GM21423 (cell line): ENCODE measurements at regions not wholly inside any gene's neighbourhood (a gene's known extent, or its start where the extent isn't known, plus 50 kb on each side); places are given as distances from the start of the nearest gene placed in this dataset.
"Not testable (repeated sequence)": the region's sequence is repeated elsewhere in the genome, so short reads cannot be mapped to it uniquely, and the experiment has no call there.

Experiments
- ATAC-seq: cut with Tn5 transposase; IDR thresholded peaks from one replicate; pipeline ENCODE4 v1.9.1; 2021; ENCODE audit warnings: mild to moderate bottlenecking, moderate library complexity; ENCODE audit not compliant: unreplicated experiment

DNA sequence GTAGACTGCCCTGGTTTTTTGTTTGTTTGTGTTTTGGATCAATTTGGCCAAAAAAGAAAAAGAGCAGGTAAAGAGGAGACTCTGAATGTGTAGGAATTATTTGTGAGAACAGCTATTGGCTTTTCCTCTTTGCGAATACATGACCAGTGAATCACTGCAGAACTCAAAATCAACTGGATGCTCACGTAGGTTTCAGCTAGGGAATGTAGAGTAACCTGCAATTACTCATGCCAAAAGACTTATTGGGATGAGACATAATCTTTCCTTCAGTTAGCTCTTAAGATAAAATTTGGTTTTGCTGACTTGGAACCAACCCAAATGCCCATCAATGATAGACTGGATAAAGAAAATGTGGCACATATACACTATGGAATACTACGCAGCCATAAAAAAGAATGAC, 348.0 kb downstream of the NPR3 start:
- no peak for ATAC-seq

DNA sequence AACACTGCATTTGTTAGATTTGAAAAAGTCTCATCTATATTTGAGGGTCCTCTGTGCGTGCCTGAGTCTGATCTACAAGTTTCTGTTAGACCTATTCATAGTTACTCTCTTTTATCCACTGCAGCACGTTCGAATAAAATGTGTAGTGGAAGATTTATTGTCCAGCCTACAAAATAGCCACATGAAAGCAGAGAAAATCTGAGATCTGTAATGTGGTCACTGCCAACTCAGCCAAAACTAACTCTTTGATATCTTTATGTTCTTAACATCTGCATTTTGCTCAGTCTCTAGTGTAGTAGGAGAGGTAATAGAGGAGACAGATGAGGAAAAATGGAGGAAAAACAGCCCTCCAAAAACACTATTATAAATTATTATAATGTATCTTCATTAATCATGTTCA, 354.0 kb downstream of the NPR3 start:
- no peak for ATAC-seq

DNA sequence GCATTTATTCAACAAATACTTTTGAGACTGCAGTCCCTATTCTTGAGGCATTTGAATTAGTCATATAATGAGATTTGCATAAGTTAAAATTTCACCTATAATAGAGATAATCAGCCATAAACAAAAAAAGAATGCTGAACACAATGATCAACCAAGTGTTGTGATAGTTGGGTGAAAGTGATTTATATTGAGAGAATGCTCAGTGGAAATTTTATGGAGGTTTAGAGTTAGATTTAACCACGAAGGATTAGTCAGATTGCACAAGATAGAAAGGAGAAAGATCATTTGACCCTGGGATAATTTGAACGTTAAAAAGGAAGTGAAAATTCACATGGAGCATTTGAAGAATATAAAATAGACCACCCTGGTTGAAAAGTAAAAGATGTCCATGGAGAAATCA, 356.2 kb downstream of the NPR3 start:
- ATAC-seq: no peak

DNA sequence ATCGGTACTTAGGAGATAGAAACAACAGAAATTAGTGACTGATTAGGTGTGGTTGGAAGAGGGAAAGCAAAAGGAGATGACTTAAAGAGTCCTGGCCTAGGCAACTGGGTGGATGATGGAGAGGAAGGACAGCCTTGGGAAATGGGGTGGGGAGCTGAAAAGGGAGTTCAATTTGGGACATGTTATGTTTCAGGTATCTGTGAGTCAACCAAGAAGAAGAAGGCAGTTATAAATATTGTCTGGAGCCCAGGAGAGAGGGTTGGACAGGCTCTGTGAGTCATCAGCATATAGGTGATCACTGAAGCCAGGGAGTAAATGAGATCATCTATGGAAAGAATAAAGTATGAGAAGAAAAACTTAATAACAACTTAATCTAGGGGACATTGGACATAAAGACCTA, 357.7 kb downstream of the NPR3 start:
- ATAC-seq: no peak

DNA sequence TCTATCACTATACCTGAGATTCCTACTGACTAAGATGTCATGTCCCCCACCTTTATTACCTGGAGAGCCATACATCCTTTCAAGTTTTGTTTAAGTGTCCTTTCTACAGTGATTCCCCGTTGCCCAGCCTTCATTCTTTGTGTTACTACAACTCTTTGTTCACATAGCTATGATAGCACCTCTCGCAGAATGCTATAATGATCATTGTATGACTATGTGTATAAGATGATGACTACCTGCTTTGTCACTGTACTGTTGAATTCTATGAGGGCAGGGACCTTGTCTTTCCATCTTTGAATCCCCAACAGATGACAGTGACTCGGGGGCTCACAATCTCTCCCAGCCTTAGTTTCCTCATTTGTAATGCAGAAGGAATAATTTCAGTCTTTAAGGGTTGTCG, 361.2 kb downstream of the NPR3 start:
- no peak for ATAC-seq

DNA sequence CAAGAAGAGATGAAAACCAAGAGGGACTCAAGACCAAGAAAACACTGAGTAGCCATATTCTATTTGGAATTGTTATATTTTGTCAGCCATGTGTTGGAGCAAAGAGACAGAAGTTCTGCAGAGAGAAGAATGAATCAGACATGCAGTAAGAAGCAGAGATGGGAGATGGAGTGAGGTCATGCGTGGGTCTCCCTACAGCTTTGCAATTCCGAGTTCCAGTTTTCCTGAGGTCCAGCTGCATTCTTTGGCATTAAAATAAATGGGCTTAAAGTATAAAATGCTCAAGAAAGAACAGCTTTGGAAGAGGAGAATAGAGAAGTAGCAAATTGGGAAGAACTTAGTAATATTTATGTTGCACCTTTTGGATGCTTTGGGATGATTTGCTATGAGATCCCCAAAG, 361.6 kb downstream of the NPR3 start:
- ATAC-seq: no peak

DNA sequence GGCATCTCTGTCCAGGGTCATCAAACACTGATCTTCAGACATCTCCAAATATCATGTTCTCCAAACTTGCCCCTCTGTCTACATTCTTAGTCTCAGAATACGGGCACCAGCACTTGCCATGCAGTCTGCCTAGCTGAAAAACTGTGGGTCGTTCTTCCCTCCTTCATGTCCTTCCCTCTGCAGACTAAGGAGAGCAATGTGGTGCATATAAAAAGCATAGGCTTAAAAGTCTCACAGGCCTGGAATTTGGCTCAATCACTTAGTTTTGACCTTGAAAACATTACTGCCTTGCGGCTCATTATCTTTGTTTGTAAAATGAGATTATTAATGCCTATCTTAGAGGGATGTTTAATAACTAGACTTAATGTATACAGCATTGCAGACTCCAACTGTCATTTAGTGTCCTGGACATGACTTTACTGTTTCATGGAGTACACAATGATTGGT, 362.8 kb downstream of the NPR3 start:
- no peak for ATAC-seq

DNA sequence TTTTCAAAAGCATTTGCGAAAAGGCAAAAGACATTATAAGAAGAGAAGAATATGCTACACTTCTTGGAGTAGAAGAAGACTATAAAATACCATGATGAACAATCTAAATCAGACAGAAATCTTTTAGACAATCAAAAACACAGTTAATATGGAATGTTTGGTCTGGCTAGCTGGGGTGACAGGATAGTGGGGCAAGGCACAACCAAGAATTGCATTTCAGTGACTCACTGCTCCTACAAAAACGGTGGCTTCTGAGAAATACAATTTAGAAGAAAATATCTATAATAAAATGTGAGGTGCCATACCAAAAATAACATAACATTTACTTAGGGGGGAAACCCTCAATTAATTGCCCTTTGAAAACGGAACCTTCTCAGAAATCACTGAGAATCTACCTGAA, 363.4 kb downstream of the NPR3 start:
- ATAC-seq: no peak

DNA sequence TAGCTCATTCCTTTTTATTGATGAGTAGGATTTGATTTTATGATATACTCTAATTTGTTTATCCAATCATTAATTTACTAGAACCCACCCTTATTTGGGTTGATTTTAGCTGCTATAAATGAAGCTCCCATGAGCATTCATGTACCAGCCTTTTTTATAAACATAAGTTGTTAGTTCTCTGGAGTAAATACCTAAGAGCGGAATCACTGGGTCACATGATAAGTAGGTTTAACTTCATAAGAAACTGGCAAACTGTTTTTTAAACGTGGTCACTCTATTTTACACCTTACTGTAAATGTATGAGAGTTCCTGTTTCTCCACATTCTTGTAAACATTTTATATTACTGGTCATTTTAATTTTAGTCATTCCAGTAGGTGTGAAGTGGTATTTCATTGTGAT, 364.6 kb downstream of the NPR3 start:
- no peak for ATAC-seq

DNA sequence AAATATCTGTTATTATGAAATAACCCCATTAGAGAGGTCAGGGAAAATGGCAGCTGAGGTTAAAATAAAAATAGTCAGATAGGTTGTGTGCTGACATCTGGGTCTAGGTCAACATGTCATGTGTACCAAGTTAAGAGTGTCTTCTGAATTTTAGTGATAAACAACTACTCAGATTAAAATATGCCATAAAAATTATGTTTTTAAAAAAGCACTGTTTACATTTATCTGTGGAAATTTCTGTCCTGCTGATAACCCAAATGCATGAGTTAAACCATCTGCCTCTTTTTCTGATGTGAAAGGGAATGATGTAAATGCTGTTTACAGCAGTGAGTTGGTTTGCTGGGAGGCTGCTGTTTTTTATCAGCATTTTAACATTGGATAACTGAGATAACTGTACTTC, 361.2 kb upstream of the TARS1 start:
- ATAC-seq: no peak

DNA sequence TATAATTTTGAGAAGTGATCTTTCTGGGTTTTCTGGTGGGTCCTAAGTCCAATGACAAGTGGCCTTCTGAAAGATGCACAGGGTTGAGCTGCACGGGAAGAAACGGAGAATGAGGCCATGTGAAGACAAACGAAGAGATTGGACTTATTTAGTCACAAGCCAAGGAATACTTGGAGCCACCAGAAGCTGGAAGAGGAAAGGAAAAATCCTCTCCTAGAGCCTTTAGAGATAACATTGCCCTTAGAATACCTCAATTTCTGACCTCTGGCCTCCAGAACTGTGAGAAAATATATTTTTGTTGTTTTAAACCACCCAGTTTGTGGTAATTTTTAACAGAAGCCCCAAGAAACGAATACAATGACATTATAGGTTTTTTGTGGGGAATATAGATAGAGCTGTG, 360.5 kb upstream of the TARS1 start:
- no peak for ATAC-seq

DNA sequence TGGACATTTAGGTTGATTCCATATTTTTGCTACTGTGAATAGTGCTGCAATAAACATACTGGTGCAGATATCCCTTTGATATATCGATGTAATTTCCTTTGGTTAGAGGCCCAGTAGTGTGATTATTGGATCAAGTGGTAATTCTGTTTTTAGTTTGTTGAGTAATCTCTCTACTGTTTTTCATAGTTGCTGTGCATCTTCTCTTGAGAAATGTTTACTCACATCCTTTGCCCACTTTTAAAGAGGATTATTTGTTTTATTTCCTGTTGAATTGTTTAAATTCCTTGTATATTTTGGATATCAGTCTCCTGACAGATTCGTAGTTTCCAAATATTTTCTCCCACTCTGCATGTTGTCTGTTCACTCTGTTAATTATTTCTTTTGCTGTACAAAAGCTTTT, 352.6 kb upstream of the TARS1 start:
- ATAC-seq: no peak

DNA sequence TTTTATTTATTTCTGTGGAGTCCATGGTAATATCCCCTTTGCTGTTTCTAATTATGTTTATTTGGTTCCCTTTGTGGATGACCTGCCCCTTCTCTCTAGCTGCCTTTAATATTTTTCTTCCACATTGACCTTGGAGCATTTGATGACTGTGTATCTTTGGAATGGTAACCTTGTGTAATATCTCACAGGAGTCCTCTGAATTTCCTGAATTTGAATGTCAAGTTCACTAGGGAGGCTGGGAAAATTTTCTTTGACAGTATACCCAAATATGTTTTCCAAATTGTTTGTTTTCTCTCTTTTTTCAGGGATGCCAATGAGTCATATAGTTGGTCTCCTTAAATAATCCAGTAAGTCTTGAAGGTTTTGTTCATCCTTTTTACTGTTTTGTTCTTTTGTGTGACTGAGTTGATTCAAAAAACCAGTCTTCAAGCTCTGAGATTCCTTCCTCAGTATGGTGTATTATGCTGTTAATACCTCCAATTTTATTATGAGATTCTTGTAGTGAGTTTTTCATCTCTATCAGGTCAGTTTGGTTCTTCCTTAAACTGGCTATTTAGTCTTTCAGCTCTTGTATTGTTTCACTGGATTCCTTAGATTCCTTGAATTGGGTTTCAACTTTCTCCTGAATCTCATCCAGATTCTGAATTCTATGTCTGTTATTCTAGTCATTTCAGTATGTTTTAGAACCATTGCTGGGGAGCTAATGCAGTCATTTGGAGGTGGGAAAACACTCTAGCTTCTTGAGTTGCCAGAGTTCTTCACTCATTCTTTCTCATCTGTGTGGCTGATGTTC, 349.0 kb upstream of the TARS1 start:
- no peak for ATAC-seq

DNA sequence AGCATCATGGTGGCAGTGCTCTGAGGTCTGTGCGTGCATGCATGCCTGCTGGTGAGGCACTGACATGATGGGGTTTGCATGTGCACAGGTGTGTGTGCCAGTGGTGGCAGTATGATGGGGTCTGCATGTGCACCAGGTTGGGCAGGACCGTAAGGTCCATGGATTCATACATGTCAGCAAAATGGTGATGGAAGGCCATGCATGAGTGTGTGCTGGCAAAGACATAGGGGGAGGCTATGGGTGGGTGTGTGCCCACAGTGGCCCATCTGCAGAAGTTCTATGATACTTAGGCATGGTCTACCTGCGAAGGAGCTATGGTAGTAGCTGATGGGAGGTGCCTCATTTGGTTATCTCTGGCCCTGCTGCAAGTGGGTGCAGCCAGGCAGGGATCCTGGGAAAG, 348.0 kb upstream of the TARS1 start:
- ATAC-seq: no peak

DNA sequence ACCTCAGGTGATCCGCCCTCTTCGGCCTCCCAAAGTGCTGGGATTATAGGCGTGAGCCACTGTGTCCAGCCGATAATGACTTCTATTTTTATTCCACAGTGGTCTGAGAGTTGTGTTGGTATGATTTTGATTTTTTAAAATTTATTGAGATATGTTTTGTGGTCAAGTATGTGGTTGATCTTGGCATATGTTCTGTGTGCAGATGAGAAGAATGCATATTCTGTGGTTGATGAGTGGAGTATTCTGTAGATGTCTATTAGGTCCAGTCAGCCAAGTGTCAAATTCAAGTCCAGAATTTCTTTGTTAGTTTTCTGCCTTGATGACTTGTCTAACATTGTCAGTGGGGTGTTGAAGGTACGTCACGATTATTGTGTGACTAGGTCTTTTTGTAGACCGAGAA, 338.2 kb upstream of the TARS1 start:
- ATAC-seq: no peak

DNA sequence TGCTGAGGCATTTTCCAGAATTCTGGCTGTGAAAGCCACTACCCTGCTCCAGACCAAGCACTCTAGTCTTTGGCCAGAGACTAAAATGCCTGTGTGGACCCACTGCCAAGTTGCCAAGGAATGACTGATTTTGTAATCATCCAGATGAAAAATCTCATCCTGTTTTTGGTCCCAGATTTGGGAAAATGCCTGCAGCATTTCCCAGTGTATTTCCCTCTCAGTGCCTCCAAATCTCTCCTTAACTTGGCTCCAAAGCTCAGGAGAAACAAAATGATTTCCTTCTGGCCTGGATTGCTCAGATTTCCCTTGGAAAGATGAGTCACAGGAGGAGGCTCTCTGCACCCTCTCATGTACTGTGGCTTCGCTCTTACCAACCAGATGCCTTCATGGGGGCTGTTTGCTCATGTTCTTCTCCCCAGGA, 335.2 kb upstream of the TARS1 start:
- ATAC-seq: no peak

DNA sequence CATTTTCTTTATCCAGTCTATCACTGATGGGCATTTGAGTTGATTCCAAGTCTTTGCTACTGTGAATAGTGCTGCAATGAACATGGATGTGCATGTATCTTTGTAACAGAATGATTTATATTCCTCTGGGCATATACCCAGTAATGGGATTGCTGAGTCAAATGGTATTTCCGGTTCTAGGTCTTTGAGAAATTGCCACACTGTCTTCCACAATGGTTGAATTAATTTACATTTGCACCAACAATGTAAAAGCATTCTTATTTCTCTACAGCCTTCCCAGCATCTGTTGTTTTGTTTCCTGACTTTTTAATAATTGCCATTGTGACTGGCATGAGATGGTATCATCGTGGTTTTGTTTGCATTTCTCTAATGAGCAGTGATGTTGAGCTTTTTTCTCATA, 330.3 kb upstream of the TARS1 start:
- ATAC-seq: not testable (repeated sequence)

DNA sequence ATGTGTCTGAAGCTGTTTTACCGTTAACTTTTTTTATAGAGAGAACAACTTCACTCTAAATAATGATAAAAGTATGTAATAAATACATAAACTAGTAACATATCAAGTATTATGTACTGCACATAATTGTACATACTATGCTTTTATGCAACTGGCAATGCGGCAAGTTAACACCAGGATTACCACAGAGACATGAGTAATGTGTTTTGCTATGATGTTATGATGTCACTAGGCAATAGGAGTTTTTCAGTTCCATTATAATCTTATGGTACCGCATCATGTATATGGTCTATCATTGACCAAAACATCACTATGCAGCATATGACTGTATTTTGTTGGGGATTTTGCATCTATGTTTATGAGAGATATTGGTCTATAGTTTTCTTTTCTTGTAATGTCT, 326.4 kb upstream of the TARS1 start:
- ATAC-seq: no peak

DNA sequence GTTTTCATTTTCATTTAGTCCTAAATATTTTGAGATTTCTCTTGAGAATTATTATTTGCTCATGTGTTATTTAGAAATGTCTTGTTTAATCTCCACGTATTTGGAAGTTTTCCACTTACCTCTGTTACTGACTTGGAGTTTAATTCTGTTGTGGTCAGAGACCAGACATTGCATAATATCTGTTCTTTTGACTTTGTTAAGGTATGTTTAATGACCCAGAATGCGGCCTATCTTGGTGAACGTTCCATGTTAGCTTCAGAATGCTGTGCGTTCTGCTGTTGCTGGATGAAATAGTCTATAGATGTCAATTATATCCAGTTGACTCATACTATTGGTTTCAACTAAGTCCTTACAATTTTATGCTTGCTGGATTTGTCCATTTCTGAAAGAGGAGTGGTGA, 325.3 kb upstream of the TARS1 start:
- ATAC-seq: no peak

DNA sequence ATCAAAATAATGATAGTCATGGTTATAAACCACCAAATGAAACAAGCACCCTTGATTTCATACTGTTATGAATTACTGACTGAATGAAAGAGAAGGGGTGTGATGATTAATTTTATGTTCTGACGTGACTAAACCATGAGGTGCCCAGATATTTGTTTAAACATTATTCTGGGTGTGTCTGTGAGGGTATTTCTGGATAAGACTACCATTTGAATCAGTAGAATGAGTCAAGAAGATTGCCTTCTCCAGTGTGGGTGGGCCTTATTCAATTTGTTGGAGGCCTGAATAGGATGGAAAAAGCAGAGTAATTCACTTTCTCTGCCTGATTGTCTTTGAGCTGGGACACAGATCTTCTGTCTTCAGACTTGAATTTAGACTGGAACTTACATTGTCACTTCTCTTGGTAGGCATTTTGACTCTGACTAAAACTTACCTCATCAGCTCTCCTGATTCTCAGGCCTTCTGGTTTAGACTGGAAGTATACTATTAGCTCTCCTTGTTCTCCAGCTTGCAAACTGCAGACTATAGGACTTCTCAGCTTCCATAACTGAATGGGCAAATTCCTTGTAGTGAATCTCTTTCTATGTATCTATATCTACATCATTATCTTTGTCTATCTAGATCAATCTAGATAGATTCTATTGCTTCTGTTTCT, 321.9 kb upstream of the TARS1 start:
- ATAC-seq: no peak

DNA sequence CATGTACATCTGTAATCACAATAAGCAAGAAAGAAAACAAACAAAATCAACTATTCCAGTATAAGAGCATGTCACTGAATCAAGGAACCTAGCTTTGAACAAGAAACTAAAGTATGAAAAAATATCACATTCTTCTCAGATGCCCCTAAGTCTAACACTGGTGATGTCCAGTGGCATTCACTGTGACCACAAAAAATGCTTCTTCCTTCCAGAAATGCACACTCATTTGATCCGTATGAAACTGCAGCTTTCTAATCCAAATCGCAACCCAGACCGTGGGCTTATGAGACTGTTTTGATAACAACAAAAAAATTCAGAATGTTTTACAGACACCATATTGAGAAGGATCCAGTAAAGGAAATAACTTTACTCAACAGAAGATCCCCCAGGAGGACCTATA, 320.1 kb upstream of the TARS1 start:
- no peak for ATAC-seq

DNA sequence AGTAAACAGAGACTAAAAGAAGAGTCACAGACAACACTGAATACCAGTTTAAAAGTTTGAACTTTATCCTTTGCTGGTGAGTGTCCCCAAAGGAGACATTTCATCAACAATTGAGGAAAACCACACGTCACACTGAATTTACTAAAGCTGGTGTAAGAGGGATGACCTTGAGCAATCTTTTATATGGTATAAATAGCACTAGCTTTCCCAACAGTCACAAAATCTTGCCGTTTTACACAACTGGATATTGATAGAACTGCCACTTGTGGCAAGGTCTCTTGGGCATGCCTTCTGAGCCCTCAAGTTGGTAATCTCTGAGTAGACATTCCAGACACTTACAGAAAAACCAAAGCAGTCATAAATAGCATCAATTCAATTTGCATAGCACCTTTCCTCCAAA, 311.5 kb upstream of the TARS1 start:
- ATAC-seq: no peak

DNA sequence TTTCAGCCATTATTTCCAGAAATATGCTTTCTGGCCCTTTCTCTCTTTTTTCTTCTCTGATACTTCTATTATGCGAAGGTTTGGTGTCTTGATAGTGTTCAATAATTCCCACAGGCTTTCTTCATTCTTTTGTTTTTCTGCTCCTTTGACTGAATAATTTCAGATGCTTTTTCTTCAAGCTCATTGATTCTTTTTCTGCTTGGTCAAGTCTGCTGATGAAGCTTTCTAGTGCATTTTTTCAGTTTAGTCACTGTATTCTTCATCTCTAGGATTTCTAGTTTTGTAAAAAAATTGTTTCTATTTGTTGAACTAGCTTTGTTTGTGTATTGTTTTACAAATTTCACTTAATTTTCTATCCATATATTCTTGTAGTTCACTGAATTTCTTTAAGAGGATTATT, 304.0 kb upstream of the TARS1 start:
- no peak for ATAC-seq
